ENCODE measurements at regions not wholly inside any gene's neighbourhood (a gene's known extent, or its start where the extent isn't known, plus 50 kb on each side); places are given as distances from the start of the nearest gene placed in this dataset.

GRCh38 chr13:96900986-96901385, 93.3 kb downstream of the OXGR1 start:
- no peak overlapping the region for H3K4me2 ChIP-seq (ENCODE audit: low read depth, low read length)

More at GRCh38 chr13:96900986-96901385, 93.3 kb downstream of the OXGR1 start:
- TF ChIP-seq NFKBIZ (CRISPR knock-in tag; IDR thresholded peaks at IDR 0.05) (no peak), POLR2AphosphoS5 (IDR thresholded peaks at IDR 0.05; ENCODE audit: low read depth, low read length) (no peak), JARID2 (CRISPR knock-in tag; IDR thresholded peaks at IDR 0.05; ENCODE audit: insufficient replicate concordance) (no peak), DNMT1 (CRISPR knock-in tag; IDR thresholded peaks at IDR 0.05) (no peak), FOXO1 (CRISPR knock-in tag; IDR thresholded peaks at IDR 0.05) (no peak), TFDP1 (CRISPR knock-in tag; IDR thresholded peaks at IDR 0.05; ENCODE audit: borderline replicate concordance) (no peak), ZNF34 (CRISPR knock-in tag; IDR thresholded peaks at IDR 0.05; ENCODE audit: borderline replicate concordance) (no peak), HOMEZ (CRISPR knock-in tag; IDR thresholded peaks at IDR 0.05; ENCODE audit: low read depth) (no peak), STAG1 (CRISPR knock-in tag; IDR thresholded peaks at IDR 0.05) (no peak)
- CTCF ChIA-PET (ENCODE audit: low intra/inter-chr PET ratio, low total read pairs): no interaction called here
- in situ Hi-C loops (cut with HindIII; ENCODE audit: extremely low pct_ligation_motif_present, low pct_unique_long_range_greater_than_20kb): no loop called here
- Histone ChIP-seq H3K27ac (ENCODE audit: extremely low read length, insufficient read depth, low read length) (no peak overlapping the region), H2AFZ (ENCODE audit: low read length) (no peak overlapping the region), H3K9me3 (ENCODE audit: low read length) (0 out of 2 replicates have a peak, but pooled peaks cover under 1% of the 10 kb centered on the region), H3K4me1 (ENCODE audit: insufficient read depth, low read length) (peaks cover 8% of the 10 kb centered on the region; the same call in 1 of the 2 replicates), H3K36me3 (replicated peaks in 1 of 2; ENCODE audit: control insufficient read depth in 1 of 2, insufficient read depth in 2 of 2, low read length in 2 of 2) (no peaks in the 10 kb centered on the region), H3K79me2 (ENCODE audit: insufficient read depth, low read length) (no peaks in the 10 kb centered on the region), H3K4me3 (replicated peaks in 1 of 3; ENCODE audit: insufficient read depth in 1 of 3, low read depth in 2 of 3, low read length in 3 of 3) (no peak overlapping the region), H3K9ac (ENCODE audit: insufficient read depth, low read depth, low read length) (no peak overlapping the region), H4K20me1 (ENCODE audit: insufficient read depth, low read length) (no peaks in the 10 kb centered on the region), H3K27me3 (ENCODE audit: control insufficient read depth in 1 of 2, insufficient read depth in 2 of 2, low read length in 2 of 2) (no peaks in the 10 kb centered on the region)
- no peak for FAIRE-seq
- POLR2A ChIA-PET: no interaction called here
- no peak for ATAC-seq
- WGBS (ENCODE audit: low lambda C conversion rate): 3% methylated on average over 4 of the region's 4 CpGs
- DNase-seq (ENCODE audit: low spot score): no peak
- intact Hi-C loops (cut with micrococcal nuclease; ENCODE audit: unreplicated experiment): no loop called here
- no TSS peak for BruUV-seq (replicated peaks)
